ENCODE measurements at regions not wholly inside any gene's neighbourhood (a gene's known extent, or its start where the extent isn't known, plus 50 kb on each side); places are given as distances from the start of the nearest gene placed in this dataset.

GRCh38 chr19:37303591-37304171 lies 67.2 kb upstream of the ZNF527 start:
- ATAC-seq (no peak), DNase-seq (no peak)
- intact Hi-C loops (cut with DNase I), result no loop called here
- no peaks in the 10 kb centered on the region for H3K4me1 ChIP-seq
- H3K9me3 ChIP-seq, result peaks cover 4% of the 10 kb centered on the region
- H3K36me3 ChIP-seq (ENCODE audit: insufficient read depth in 1 of 2, low read depth in 1 of 2), result no peaks in the 10 kb centered on the region
- H3K4me3 ChIP-seq, result peak overlapping the region; percentile 56
- no peak overlapping the region for H3K27ac ChIP-seq
- WGBS, 3 donors, result 26 to 66% (median 53%) methylated on average over 29 to 36 of the region's 36 CpGs
- no peak for TF ChIP-seq CTCF (IDR thresholded peaks at IDR 0.05)
- peaks cover 0 to 9% (median 0%) of the 10 kb centered on the region in 3 donors for H3K27me3 ChIP-seq (ENCODE audit: insufficient read depth in 3 of 3, low read length in 2 of 3)

GRCh38 chr19:37304190-37304883 lies 66.6 kb upstream of the ZNF527 start:
- WGBS, 3 donors, result 28 to 51% (median 48%) methylated on average over 44 of the region's 44 CpGs
- H3K4me3 ChIP-seq, result peak overlapping the region; percentile 56
- no peak overlapping the region for H3K27ac ChIP-seq
- TF ChIP-seq CTCF (IDR thresholded peaks at IDR 0.05), result no peak
- no peaks in the 10 kb centered on the region for H3K36me3 ChIP-seq (ENCODE audit: insufficient read depth in 1 of 2, low read depth in 1 of 2)
- H3K9me3 ChIP-seq, result peaks cover 4% of the 10 kb centered on the region
- ATAC-seq (peak in 1 of 4 donors; percentile 46), DNase-seq (peak; percentile 49 to 56)
- intact Hi-C loops (cut with DNase I), result no loop called here
- peaks cover 0 to 9% (median 0%) of the 10 kb centered on the region in 3 donors for H3K27me3 ChIP-seq (ENCODE audit: insufficient read depth in 3 of 3, low read length in 2 of 3)
- no peaks in the 10 kb centered on the region for H3K4me1 ChIP-seq

GRCh38 chr19:37304884-37305255 lies 66.0 kb upstream of the ZNF527 start:
- Histone ChIP-seq H3K36me3 (ENCODE audit: insufficient read depth in 1 of 2, low read depth in 1 of 2) (no peaks in the 10 kb centered on the region), H3K4me1 (no peaks in the 10 kb centered on the region), H3K4me3 (no peak overlapping the region), H3K27me3 (ENCODE audit: insufficient read depth in 3 of 3, low read length in 2 of 3) (peaks cover 0 to 9% (median 0%) of the 10 kb centered on the region in 3 donors), H3K9me3 (peaks cover 4% of the 10 kb centered on the region), H3K27ac (no peak overlapping the region)
- no peak for TF ChIP-seq CTCF (IDR thresholded peaks at IDR 0.05)
- DNase-seq (no peak), ATAC-seq (no peak)
- intact Hi-C loops (cut with DNase I), result no loop called here
- WGBS, 3 donors, result 97 to 98% (median 97%) methylated on average over 17 of the region's 17 CpGs

GRCh38 chr19:37306383-37306963 lies 64.4 kb upstream of the ZNF527 start:
- peak in 1 of 2 donors; percentile 51 for DNase-seq
- H3K4me1 ChIP-seq, result no peaks in the 10 kb centered on the region
- no peak for TF ChIP-seq CTCF (IDR thresholded peaks at IDR 0.05)
- no peak overlapping the region for H3K4me3 ChIP-seq
- H3K9me3 ChIP-seq, result peaks cover 4% of the 10 kb centered on the region
- H3K27me3 ChIP-seq (ENCODE audit: insufficient read depth in 3 of 3, low read length in 2 of 3), result peaks cover 0 to 9% (median 0%) of the 10 kb centered on the region in 3 donors
- intact Hi-C loops (cut with DNase I), result no loop called here
- H3K27ac ChIP-seq, result no peak overlapping the region
- ATAC-seq, result no peak
- H3K36me3 ChIP-seq (ENCODE audit: insufficient read depth in 1 of 2, low read depth in 1 of 2), result no peaks in the 10 kb centered on the region
- 84 to 93% (median 90%) methylated on average over 41 of the region's 41 CpGs for WGBS, 3 donors

All from psoas muscle (tissue), 7 donors.